ENCODE measurements at regions not wholly inside any gene's neighbourhood (a gene's known extent, or its start where the extent isn't known, plus 50 kb on each side); places are given as distances from the start of the nearest gene placed in this dataset.

DNA sequence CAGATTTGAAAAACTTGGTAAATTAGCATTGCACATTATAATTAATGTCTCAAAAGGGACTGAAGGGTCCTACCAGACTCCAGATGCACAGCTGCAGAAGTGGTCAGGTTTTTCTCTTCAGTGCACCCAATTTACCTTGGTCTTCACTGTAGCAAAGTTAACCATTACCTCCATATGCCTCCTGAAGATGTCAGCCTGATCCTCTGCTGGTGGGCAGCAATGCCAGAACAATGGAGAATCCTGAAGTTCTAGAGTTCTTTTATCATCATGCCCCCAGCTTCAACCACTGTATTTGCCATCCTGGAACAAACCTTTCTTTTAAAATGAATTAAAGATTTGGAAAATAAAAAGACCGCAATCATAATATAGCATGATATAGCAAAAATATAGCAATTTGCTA is 1774.8 kb upstream of the CELF4 start:
- TF ChIP-seq, protein P1, sequence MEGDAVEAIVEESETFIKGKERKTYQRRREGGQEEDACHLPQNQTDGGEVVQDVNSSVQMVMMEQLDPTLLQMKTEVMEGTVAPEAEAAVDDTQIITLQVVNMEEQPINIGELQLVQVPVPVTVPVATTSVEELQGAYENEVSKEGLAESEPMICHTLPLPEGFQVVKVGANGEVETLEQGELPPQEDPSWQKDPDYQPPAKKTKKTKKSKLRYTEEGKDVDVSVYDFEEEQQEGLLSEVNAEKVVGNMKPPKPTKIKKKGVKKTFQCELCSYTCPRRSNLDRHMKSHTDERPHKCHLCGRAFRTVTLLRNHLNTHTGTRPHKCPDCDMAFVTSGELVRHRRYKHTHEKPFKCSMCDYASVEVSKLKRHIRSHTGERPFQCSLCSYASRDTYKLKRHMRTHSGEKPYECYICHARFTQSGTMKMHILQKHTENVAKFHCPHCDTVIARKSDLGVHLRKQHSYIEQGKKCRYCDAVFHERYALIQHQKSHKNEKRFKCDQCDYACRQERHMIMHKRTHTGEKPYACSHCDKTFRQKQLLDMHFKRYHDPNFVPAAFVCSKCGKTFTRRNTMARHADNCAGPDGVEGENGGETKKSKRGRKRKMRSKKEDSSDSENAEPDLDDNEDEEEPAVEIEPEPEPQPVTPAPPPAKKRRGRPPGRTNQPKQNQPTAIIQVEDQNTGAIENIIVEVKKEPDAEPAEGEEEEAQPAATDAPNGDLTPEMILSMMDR (IDR thresholded peaks at IDR 0.05; ENCODE audit: insufficient read depth, low read length, poor library complexity, severe bottlenecking) = no peak
- no peak for TF ChIP-seq EZH2phosphoT487 (conservative IDR thresholded peaks at IDR 0.05; ENCODE audit: low read length)

Measured in SU-DHL-6 (cell line).